Calu3 (cell line): ENCODE measurements at regions not wholly inside any gene's neighbourhood (a gene's known extent, or its start where the extent isn't known, plus 50 kb on each side); places are given as distances from the start of the nearest gene placed in this dataset.

Source experiments
- BruUV-seq: library from RNA; stranded (reverse); fragments of 400-500 nt; replicated peaks from 2 replicates; lab custom pipeline; 2021; lab: Mats Ljungman, UMichigan
- CTCF ChIA-PET: fragments of 300-600 bp; sonication (Branson Sonifier 250); formaldehyde crosslinking; loops from one replicate; lab custom pipeline; 2022; ENCODE audit warnings: antibody characterized with exemption; lab: Charles Lee
- DNase-seq: peaks from one replicate; pipeline ENCODE4 v3.0.0; 2022
- H3K27ac Mint-ChIP-seq: one replicate; pipeline ENCODE4 v1.8.0; 2022; ENCODE audit warnings: mixed read lengths; ENCODE audit not compliant: unreplicated experiment
- H3K27me3 Mint-ChIP-seq: one replicate; pipeline ENCODE4 v1.8.0; 2022; ENCODE audit warnings: mixed read lengths; ENCODE audit not compliant: unreplicated experiment
- H3K36me3 Mint-ChIP-seq: one replicate; pipeline ENCODE4 v1.8.0; 2022; ENCODE audit warnings: mild to moderate bottlenecking, moderate library complexity, mixed read lengths; ENCODE audit not compliant: insufficient read depth, unreplicated experiment
- H3K4me1 Mint-ChIP-seq: one replicate; pipeline ENCODE4 v1.8.0; 2022; ENCODE audit warnings: mild to moderate bottlenecking, low read depth, mixed read lengths; ENCODE audit not compliant: unreplicated experiment
- H3K4me3 Mint-ChIP-seq: one replicate; pipeline ENCODE4 v1.8.0; 2022; ENCODE audit warnings: mild to moderate bottlenecking, low read depth, moderate library complexity, mixed read lengths; ENCODE audit not compliant: unreplicated experiment
- H3K9me3 Mint-ChIP-seq: one replicate; pipeline ENCODE4 v1.8.0; 2022; ENCODE audit warnings: low read depth, mixed read lengths; ENCODE audit not compliant: unreplicated experiment
- CTCF ChIP-seq: fragments of 200-600 bp; IDR thresholded peaks from one replicate; pipeline ENCODE4 v1.8.0; 2022; ENCODE audit warnings: antibody characterized with exemption; ENCODE audit not compliant: unreplicated experiment
- intact Hi-C: fragments of 100-400 bp; cut with micrococcal nuclease; formaldehyde crosslinking; loops from one replicate; pipeline ENCODE4 v1.10.0; 2022; ENCODE audit not compliant: unreplicated experiment

- DNase-seq: no peak
- Mint-ChIP-seq H3K4me3 (no peak overlapping the region), H3K27ac (peak overlapping the region; percentile 50), H3K36me3 (no peaks in the 10 kb centered on the region), H3K9me3 (no peaks in the 10 kb centered on the region), H3K4me1 (peaks cover 8% of the 10 kb centered on the region), H3K27me3 (no peaks in the 10 kb centered on the region)
- CTCF ChIA-PET: interaction anchor here (0.6 kb wide), 1 partner anchor 1158 kb away, joined by 5 read pairs; no protein-coding TSS in a partner anchor
- TF ChIP-seq CTCF: no peak
- intact Hi-C loops: no loop called here
- no TSS peak for BruUV-seq
These were observed 124.2 kb upstream of the SEM1 start for GRCh38 chr7:96833676-96834453.

- BruUV-seq: no TSS peak
- no peaks in the 10 kb centered on the region for H3K9me3 Mint-ChIP-seq
- no peak overlapping the region for H3K4me3 Mint-ChIP-seq
- intact Hi-C loops: no loop called here
- H3K36me3 Mint-ChIP-seq: no peaks in the 10 kb centered on the region
- CTCF ChIA-PET: no interaction called here
- no peak for DNase-seq
- H3K27ac Mint-ChIP-seq: no peak overlapping the region
- H3K4me1 Mint-ChIP-seq: no peaks in the 10 kb centered on the region
- TF ChIP-seq CTCF: no peak
- no peaks in the 10 kb centered on the region for H3K27me3 Mint-ChIP-seq
These were observed 126.8 kb upstream of the SEM1 start for GRCh38 chr7:96836456-96836855.

GRCh38 chr7:96837593-96837992 is 127.9 kb upstream of the SEM1 start:
- H3K4me1 Mint-ChIP-seq: no peaks in the 10 kb centered on the region
- no TSS peak for BruUV-seq
- no peaks in the 10 kb centered on the region for H3K9me3 Mint-ChIP-seq
- CTCF ChIA-PET: no interaction called here
- intact Hi-C loops: no loop called here
- no peak overlapping the region for H3K4me3 Mint-ChIP-seq
- no peaks in the 10 kb centered on the region for H3K36me3 Mint-ChIP-seq
- TF ChIP-seq CTCF: no peak
- no peaks in the 10 kb centered on the region for H3K27me3 Mint-ChIP-seq
- DNase-seq: no peak
- H3K27ac Mint-ChIP-seq: no peak overlapping the region

GRCh38 chr7:96838481-96838880 is 128.8 kb upstream of the SEM1 start:
- DNase-seq: no peak
- no peak overlapping the region for H3K4me3 Mint-ChIP-seq
- no peaks in the 10 kb centered on the region for H3K27me3 Mint-ChIP-seq
- BruUV-seq: no TSS peak
- no peaks in the 10 kb centered on the region for H3K36me3 Mint-ChIP-seq
- H3K9me3 Mint-ChIP-seq: no peaks in the 10 kb centered on the region
- CTCF ChIA-PET: no interaction called here
- intact Hi-C loops: no loop called here
- no peak overlapping the region for H3K27ac Mint-ChIP-seq
- H3K4me1 Mint-ChIP-seq: no peaks in the 10 kb centered on the region
- TF ChIP-seq CTCF: no peak
